ENCODE measurements at regions not wholly inside any gene's neighbourhood (a gene's known extent, or its start where the extent isn't known, plus 50 kb on each side); places are given as distances from the start of the nearest gene placed in this dataset.

- TF ChIP-seq ZNF462 (CRISPR knock-in tag; IDR thresholded peaks at IDR 0.05) (no peak), ZNF114 (CRISPR knock-in tag; IDR thresholded peaks at IDR 0.05) (no peak), EZH2phosphoT487 (IDR thresholded peaks at IDR 0.05; ENCODE audit: unreplicated experiment) (no peak), CREB1 (CRISPR knock-in tag; IDR thresholded peaks at IDR 0.05; ENCODE audit: low read depth) (no peak), EZH2 (IDR thresholded peaks at IDR 0.05; ENCODE audit: low read depth, unreplicated experiment) (no peak), JUNB (IDR thresholded peaks at IDR 0.05; ENCODE audit: unreplicated experiment) (no peak), ZNF331 (CRISPR knock-in tag; IDR thresholded peaks at IDR 0.05; ENCODE audit: low read depth) (no peak)
- TF ChIP-seq, protein P1, sequence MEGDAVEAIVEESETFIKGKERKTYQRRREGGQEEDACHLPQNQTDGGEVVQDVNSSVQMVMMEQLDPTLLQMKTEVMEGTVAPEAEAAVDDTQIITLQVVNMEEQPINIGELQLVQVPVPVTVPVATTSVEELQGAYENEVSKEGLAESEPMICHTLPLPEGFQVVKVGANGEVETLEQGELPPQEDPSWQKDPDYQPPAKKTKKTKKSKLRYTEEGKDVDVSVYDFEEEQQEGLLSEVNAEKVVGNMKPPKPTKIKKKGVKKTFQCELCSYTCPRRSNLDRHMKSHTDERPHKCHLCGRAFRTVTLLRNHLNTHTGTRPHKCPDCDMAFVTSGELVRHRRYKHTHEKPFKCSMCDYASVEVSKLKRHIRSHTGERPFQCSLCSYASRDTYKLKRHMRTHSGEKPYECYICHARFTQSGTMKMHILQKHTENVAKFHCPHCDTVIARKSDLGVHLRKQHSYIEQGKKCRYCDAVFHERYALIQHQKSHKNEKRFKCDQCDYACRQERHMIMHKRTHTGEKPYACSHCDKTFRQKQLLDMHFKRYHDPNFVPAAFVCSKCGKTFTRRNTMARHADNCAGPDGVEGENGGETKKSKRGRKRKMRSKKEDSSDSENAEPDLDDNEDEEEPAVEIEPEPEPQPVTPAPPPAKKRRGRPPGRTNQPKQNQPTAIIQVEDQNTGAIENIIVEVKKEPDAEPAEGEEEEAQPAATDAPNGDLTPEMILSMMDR (conservative IDR thresholded peaks at IDR 0.05; ENCODE audit: low read depth in 2 of 2): no peak
- TF ChIP-seq, protein P2, sequence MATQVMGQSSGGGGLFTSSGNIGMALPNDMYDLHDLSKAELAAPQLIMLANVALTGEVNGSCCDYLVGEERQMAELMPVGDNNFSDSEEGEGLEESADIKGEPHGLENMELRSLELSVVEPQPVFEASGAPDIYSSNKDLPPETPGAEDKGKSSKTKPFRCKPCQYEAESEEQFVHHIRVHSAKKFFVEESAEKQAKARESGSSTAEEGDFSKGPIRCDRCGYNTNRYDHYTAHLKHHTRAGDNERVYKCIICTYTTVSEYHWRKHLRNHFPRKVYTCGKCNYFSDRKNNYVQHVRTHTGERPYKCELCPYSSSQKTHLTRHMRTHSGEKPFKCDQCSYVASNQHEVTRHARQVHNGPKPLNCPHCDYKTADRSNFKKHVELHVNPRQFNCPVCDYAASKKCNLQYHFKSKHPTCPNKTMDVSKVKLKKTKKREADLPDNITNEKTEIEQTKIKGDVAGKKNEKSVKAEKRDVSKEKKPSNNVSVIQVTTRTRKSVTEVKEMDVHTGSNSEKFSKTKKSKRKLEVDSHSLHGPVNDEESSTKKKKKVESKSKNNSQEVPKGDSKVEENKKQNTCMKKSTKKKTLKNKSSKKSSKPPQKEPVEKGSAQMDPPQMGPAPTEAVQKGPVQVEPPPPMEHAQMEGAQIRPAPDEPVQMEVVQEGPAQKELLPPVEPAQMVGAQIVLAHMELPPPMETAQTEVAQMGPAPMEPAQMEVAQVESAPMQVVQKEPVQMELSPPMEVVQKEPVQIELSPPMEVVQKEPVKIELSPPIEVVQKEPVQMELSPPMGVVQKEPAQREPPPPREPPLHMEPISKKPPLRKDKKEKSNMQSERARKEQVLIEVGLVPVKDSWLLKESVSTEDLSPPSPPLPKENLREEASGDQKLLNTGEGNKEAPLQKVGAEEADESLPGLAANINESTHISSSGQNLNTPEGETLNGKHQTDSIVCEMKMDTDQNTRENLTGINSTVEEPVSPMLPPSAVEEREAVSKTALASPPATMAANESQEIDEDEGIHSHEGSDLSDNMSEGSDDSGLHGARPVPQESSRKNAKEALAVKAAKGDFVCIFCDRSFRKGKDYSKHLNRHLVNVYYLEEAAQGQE (IDR thresholded peaks at IDR 0.05; ENCODE audit: unreplicated experiment): no peak
- TF ChIP-seq, protein P3, sequence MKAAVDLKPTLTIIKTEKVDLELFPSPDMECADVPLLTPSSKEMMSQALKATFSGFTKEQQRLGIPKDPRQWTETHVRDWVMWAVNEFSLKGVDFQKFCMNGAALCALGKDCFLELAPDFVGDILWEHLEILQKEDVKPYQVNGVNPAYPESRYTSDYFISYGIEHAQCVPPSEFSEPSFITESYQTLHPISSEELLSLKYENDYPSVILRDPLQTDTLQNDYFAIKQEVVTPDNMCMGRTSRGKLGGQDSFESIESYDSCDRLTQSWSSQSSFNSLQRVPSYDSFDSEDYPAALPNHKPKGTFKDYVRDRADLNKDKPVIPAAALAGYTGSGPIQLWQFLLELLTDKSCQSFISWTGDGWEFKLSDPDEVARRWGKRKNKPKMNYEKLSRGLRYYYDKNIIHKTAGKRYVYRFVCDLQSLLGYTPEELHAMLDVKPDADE (IDR thresholded peaks at IDR 0.05): no peak
These were observed 405.5 kb upstream of the SHH start (continued) for GRCh38 chr7:156217803-156218202.

All from GM23338 (cell line).